Suprapubic skin (tissue), 4 donors: ENCODE measurements at regions not wholly inside any gene's neighbourhood (a gene's known extent, or its start where the extent isn't known, plus 50 kb on each side); places are given as distances from the start of the nearest gene placed in this dataset.

ENCODE experiments used
- DNase-seq, 2 donors: peaks; one replicate each; pipeline ENCODE4 v3.0.0-alpha.2; 2019; ENCODE audit warnings: low spot score in 2 of 2
- H3K27ac ChIP-seq: fragments of 200-600 bp; sonication (generic); one replicate; pipeline ENCODE4 v1.5.1; 2019
- H3K27me3 ChIP-seq: fragments of 200-600 bp; sonication (generic); one replicate; pipeline ENCODE4 v1.5.1; 2019
- H3K36me3 ChIP-seq: fragments of 200-600 bp; sonication (generic); one replicate; pipeline ENCODE4 v1.5.1; 2019
- H3K4me1 ChIP-seq: fragments of 200-600 bp; sonication (generic); one replicate; pipeline ENCODE4 v1.5.1; 2019
- H3K4me3 ChIP-seq: fragments of 200-600 bp; sonication (generic); one replicate; pipeline ENCODE4 v1.5.1; 2019; ENCODE audit warnings: mild to moderate bottlenecking
- H3K9me3 ChIP-seq: fragments of 200-600 bp; sonication (generic); one replicate; pipeline ENCODE4 v1.5.1; 2019
- EP300 ChIP-seq: sonication (generic); formaldehyde crosslinking; IDR thresholded peaks from one replicate; pipeline ENCODE4 v1.6.1; 2017; ENCODE audit warnings: antibody characterized with exemption
- POLR2A ChIP-seq, 2 donors: fragments of 450-650 bp; IDR thresholded peaks; one replicate each; pipeline ENCODE4 v1.6.1; 2017; ENCODE audit warnings: antibody characterized with exemption in 2 of 2, mild to moderate bottlenecking in 2 of 2, moderate library complexity in 2 of 2
- POLR2AphosphoS5 ChIP-seq, 3 donors: sonication (generic); formaldehyde crosslinking; IDR thresholded peaks; one replicate each; pipeline ENCODE4 v1.6.1; 2017; ENCODE audit warnings: antibody characterized with exemption in 3 of 3
- WGBS: methylation state at CpG from one replicate; pipeline ENCODE4 v1.1.5; 2018; 5-methylcytosine and 5-hydroxymethylcytosine counted together
- TF ChIP-seq, protein P1 (sequence below), 2 donors: fragments of 200-600 bp in 1 of 2; fragments of 450-650 bp in 1 of 2; sonication (generic) in 1 of 2; IDR thresholded peaks; one replicate each; pipeline ENCODE4 v1.5.1; 2016 to 2019; ENCODE audit warnings: antibody characterized with exemption in 2 of 2, mild to moderate bottlenecking in 1 of 2, moderate library complexity in 1 of 2

DNA sequence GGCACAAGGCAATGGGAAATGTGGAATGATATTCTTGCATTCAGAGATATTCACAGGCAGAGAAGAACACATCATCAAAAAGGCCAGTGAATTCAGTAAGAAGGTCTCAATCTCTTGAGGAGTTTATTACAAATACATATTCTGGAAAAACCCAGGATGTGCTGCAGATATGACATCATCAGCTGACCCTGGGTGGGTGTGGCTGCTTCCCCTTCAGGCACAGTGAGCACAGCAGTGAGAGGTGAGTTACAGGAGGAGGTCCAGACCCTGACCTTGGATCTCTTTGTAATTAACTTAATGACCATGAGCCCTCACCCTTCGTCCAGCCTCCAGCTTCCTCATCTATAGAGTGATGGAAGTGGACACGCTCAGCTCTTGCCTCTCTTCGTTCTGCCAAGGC, 147.5 kb upstream of the SYNDIG1 start:
- Histone ChIP-seq H3K9me3 (no peaks in the 10 kb centered on the region), H3K36me3 (no peaks in the 10 kb centered on the region), H3K27me3 (no peaks in the 10 kb centered on the region), H3K4me1 (no peaks in the 10 kb centered on the region), H3K27ac (no peak overlapping the region), H3K4me3 (no peak overlapping the region)
- no peak for DNase-seq
- WGBS, result 89% methylated on average over 3 of the region's 3 CpGs
- TF ChIP-seq, protein P1, sequence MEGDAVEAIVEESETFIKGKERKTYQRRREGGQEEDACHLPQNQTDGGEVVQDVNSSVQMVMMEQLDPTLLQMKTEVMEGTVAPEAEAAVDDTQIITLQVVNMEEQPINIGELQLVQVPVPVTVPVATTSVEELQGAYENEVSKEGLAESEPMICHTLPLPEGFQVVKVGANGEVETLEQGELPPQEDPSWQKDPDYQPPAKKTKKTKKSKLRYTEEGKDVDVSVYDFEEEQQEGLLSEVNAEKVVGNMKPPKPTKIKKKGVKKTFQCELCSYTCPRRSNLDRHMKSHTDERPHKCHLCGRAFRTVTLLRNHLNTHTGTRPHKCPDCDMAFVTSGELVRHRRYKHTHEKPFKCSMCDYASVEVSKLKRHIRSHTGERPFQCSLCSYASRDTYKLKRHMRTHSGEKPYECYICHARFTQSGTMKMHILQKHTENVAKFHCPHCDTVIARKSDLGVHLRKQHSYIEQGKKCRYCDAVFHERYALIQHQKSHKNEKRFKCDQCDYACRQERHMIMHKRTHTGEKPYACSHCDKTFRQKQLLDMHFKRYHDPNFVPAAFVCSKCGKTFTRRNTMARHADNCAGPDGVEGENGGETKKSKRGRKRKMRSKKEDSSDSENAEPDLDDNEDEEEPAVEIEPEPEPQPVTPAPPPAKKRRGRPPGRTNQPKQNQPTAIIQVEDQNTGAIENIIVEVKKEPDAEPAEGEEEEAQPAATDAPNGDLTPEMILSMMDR (IDR thresholded peaks at IDR 0.05), result no peak
- TF ChIP-seq POLR2AphosphoS5 (IDR thresholded peaks at IDR 0.05), result no peak
- TF ChIP-seq POLR2A (IDR thresholded peaks at IDR 0.05), result no peak
- TF ChIP-seq EP300, result no peak

DNA sequence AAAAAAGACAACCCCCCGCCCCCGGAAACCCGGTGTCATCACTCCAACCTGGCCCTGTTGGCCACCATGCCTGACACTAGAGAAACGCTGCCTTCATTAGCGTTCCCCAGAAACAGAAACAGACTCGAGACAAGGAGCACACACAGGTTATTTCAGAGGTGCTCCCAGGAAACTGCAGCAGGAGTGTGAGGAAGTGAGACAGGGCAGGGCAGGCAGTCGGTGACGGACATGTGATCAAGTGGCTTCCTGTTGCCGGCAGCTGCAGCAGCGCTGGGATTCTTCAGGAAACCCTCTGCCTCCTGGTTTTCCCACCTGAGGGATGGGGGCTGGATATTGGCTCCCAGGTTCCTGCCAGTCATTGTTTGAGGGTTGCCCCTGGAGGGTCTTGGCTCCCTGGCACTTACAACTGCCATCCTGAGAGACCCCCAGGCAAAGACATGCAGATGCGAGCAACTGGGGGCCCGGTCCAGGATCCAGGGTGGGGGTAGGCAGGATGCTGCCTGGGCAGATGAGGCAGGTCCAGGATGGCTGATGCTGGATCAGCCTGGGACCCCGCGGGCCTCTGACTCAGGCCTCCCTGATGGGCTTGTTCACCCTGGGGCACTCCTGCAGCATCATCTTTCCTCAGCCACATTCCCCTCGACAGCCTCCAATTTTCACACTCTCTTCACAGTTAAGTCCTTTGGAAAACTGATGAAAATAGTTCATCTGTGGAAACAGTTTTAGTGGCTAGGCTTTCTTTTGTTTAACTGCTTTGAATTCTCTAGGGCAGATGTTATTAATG, 150.7 kb upstream of the SYNDIG1 start:
- Histone ChIP-seq H3K27me3 (no peaks in the 10 kb centered on the region), H3K27ac (no peak overlapping the region), H3K9me3 (no peaks in the 10 kb centered on the region), H3K4me3 (no peak overlapping the region), H3K36me3 (no peaks in the 10 kb centered on the region), H3K4me1 (no peaks in the 10 kb centered on the region)
- WGBS, result 56% methylated on average over 14 of the region's 15 CpGs
- no peak for DNase-seq
- TF ChIP-seq POLR2AphosphoS5 (IDR thresholded peaks at IDR 0.05) (no peak), POLR2A (IDR thresholded peaks at IDR 0.05) (no peak)

DNA sequence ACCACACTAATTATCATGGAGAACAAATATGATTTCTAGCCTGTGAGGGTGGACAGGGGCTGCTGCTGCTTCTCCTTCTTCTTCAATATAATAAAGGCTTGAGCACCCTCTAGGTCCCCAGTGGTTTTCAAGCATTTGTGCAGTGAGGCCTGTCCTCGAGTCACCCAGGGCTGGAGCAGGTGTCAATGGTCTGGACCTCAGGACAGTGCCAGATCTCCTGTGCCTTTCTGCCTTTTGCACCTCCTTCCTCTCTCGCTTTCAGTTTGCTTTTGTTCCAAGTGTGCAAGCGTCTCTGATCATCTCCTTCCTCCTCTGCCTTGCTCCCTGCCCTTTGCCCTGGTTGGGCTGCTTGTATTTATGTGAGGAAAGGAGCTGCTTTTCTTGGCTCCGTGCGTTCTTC, 152.2 kb upstream of the SYNDIG1 start:
- Histone ChIP-seq H3K4me3 (no peak overlapping the region), H3K36me3 (no peaks in the 10 kb centered on the region), H3K9me3 (no peaks in the 10 kb centered on the region), H3K4me1 (no peaks in the 10 kb centered on the region), H3K27me3 (no peaks in the 10 kb centered on the region), H3K27ac (no peak overlapping the region)
- no peak for TF ChIP-seq POLR2AphosphoS5 (IDR thresholded peaks at IDR 0.05)
- TF ChIP-seq, protein P1 (IDR thresholded peaks at IDR 0.05), result no peak
- 74% methylated on average over 5 of the region's 5 CpGs for whole genome bisulfite sequencing
- DNase-seq, result no peak

DNA sequence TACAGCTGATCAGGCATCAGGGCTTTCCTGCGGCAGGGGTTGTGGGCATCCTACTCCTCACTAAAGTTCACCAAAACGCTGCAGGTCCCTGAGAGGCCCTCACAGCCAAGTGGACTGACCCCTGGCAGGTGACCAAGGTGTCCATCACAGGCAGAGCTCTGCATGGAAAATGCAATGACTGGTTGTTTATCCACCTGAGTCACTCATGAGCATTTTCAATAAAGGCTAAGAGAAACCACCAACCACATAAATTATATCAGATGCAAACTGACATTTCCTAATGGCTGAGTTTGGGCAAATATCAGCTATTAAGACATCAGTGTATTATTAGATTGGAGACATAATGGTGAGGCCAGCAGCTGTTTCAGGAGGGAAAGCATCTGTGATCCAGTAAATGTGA, 152.7 kb upstream of the SYNDIG1 start:
- 100% methylated on average over 1 of the region's 2 CpGs for whole genome bisulfite sequencing
- no peaks in the 10 kb centered on the region for H3K4me1 ChIP-seq

DNA sequence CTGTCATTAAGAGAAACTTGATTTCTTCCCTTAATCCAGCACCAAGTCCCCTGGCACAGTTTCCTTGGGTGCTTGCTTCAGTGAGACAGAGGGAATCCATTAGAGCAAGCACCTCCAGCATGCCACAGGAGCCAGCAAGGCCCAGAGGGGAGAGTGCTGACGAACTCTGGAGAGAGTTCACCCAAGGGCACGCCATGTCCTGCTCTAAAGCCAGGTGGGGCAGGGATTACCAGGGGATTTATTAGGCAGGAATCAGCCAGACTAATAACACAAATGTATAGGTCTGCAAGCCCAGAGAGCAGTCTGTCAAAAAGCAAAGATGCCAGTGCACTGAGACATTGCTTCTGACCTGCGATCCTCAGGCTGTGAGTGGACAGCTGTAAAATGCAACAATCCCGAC, 155.4 kb upstream of the SYNDIG1 start:
- Histone ChIP-seq H3K4me1 (no peaks in the 10 kb centered on the region), H3K27me3 (no peaks in the 10 kb centered on the region), H3K4me3 (no peak overlapping the region), H3K9me3 (no peaks in the 10 kb centered on the region), H3K27ac (no peak overlapping the region), H3K36me3 (no peaks in the 10 kb centered on the region)
- 66% methylated on average over 4 of the region's 4 CpGs for WGBS
- DNase-seq, result no peak
- TF ChIP-seq POLR2A (IDR thresholded peaks at IDR 0.05) (no peak), EP300 (no peak), POLR2AphosphoS5 (IDR thresholded peaks at IDR 0.05) (no peak)
- TF ChIP-seq, protein P1 (IDR thresholded peaks at IDR 0.05), result no peak

More for the DNA sequence above, 152.7 kb upstream of the SYNDIG1 start:
- Histone ChIP-seq H3K4me3 (no peak overlapping the region), H3K9me3 (no peaks in the 10 kb centered on the region), H3K27me3 (no peaks in the 10 kb centered on the region), H3K27ac (no peak overlapping the region), H3K36me3 (no peaks in the 10 kb centered on the region)
- no peak for DNase-seq
- TF ChIP-seq POLR2A (IDR thresholded peaks at IDR 0.05) (no peak), EP300 (no peak), POLR2AphosphoS5 (IDR thresholded peaks at IDR 0.05) (no peak)
- TF ChIP-seq, protein P1 (IDR thresholded peaks at IDR 0.05), result no peak

DNA sequence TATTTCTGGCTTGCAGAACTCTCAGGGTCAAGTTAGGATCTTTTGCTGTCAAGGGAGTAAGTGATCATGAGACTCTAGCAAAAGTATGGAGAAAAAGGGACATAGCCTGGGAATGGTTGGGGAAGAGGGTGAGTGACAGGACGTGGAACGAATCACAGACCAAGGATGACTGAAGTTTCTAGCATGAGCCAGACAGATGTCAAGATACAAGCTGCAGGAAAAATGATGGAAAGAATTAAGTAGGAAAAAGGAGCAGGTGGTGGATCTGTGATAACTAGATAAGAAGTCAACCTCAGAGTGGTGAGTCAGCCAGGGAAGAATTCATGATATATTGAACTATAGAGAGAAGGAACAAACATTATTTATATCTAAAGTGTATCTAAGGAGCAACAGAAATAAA, 159.8 kb upstream of the SYNDIG1 start:
- H3K9me3 ChIP-seq, result no peaks in the 10 kb centered on the region
- H3K27ac ChIP-seq, result no peak overlapping the region
- no peaks in the 10 kb centered on the region for H3K27me3 ChIP-seq
- TF ChIP-seq, protein P1 (IDR thresholded peaks at IDR 0.05), result no peak
- TF ChIP-seq POLR2A (IDR thresholded peaks at IDR 0.05) (no peak), EP300 (no peak), POLR2AphosphoS5 (IDR thresholded peaks at IDR 0.05) (no peak)
- 39% methylated on average over 2 of the region's 2 CpGs for WGBS
- H3K36me3 ChIP-seq, result no peaks in the 10 kb centered on the region
- DNase-seq, result no peak
- no peaks in the 10 kb centered on the region for H3K4me1 ChIP-seq
- no peak overlapping the region for H3K4me3 ChIP-seq
